ENCODE measurements at regions not wholly inside any gene's neighbourhood (a gene's known extent, or its start where the extent isn't known, plus 50 kb on each side); places are given as distances from the start of the nearest gene placed in this dataset.

DNA sequence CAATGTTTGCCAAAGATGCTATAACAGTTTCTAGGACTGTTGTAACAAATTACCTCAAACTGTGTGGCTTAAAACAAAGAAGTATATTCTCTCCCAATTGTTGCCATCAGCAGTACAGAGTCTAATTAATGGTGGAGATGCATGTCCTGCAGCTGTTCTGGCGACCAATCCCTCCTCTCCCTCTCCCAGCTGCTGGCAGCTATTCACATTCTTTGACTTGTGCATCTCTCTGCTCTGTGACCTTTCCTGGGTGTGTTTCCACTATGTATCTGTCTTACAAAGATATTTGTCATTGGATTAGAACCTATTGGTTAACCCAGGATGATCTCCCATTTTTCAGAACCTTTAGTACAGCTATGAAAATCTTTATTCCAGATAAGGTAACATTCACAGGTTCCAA is 561.7 kb upstream of the POM121L12 start:
- no peak for DNase-seq

GRCh38 chr7:52472006-52472620 is 563.3 kb upstream of the POM121L12 start:
- DNase-seq, result no peak

DNA sequence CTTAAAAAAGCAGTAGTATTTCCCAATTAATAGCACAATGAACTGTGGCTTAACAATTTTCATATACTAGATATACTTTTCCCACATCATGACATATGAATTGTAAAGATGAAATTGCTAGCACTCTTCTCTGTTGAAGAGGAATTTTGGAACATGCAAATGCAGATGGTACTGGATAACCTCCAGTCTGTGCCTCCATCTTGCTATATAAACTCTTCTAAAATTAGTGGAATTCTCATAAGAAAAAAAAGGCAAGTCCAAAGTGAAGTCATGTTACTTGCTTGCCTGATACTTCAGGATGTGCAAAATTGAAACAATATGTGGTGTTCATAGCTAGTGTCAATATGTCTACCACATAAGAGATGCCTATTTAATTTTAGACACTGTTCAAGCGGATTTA is 570.2 kb upstream of the POM121L12 start:
- no peak for DNase-seq

DNA sequence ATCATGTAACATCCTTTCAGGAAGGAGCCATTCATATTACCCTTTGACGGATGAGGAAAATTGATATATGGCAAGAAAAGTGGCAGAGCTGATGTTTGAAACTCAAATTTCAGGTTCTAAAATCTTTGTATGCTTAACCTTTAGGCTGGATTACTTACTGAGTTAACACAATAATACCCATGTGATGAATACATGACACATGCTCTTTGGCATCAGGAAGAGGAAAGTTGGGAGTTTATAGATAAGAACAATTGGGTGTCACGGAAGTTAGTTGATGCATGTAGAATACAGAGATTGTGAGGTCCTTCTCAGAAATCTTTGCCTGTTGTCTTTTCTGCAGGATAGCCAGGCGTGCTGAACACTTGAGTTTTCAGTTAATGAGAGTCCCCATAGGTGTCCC is 572.1 kb upstream of the POM121L12 start:
- DNase-seq, result no peak

DNA sequence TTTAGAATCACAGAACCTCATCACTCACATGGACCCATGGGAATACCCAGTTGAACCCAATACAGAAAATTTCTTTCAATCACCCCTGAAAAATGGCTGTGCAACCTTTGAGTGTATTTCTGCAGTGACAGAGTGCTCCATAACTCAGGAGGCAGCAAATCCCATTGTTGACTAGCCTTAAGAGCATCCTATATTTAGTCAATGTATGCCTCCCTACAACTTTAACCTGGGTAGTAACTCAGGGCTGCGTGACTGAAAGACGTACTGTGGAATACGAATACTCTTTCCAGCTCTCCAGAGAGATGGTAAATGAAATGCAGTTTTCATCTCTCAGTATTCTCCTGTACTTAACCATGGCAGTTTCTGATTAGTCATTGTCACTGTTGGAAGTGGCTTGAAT is 573.0 kb upstream of the POM121L12 start:
- DNase-seq, result no peak

GRCh38 chr7:52455571-52455970 is 579.9 kb upstream of the POM121L12 start:
- DNase-seq, result no peak

- no peak for DNase-seq
Measured at GRCh38 chr7:52450816-52451215, 584.6 kb upstream of the POM121L12 start.

- DNase-seq, result no peak
Measured at GRCh38 chr7:52447581-52448180, 587.8 kb upstream of the POM121L12 start.

DNA sequence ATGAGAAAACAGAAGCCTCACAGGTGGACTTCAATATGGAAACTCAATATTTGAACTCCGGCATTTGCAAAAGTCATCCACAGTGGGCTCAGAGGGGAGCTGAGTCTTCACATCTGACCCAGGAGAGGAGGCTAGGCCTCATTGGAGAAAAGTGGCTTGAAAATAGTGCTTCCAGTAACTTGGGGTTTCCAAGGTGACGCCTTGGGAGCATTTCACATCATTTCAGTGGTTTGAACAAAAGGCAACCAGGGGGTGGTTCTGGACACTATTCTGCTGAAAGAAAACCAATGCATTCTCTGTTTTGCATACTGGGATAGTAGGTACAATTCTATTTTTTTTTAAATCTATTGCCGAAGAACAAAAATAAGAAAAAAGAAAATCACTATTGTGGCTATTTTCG is 599.2 kb upstream of the POM121L12 start:
- no peak for DNase-seq

- no peak for DNase-seq
Measured at GRCh38 chr7:52431082-52431815, 604.2 kb upstream of the POM121L12 start.

- DNase-seq, result no peak
Measured at GRCh38 chr7:52423251-52423650, 612.2 kb upstream of the POM121L12 start.

DNA sequence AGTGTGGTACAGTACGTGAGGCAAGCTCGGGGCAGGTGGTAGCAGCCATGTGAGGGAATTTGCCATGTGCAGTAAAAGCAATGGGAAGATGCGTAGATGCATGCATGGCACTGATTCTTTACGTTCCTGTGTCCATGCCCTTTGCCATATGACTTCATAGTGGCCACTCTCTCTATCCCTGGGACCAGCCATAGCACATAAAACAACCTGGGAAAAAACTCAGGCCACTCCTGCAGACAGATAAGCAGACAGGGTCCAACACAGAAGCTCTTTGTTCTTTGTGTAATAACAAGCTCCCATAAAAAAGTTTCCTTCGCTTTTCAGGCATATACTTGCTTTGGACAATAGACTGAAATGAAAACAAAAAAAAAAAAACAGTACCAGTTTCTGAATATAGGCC is 622.4 kb upstream of the POM121L12 start:
- no peak for DNase-seq

DNA sequence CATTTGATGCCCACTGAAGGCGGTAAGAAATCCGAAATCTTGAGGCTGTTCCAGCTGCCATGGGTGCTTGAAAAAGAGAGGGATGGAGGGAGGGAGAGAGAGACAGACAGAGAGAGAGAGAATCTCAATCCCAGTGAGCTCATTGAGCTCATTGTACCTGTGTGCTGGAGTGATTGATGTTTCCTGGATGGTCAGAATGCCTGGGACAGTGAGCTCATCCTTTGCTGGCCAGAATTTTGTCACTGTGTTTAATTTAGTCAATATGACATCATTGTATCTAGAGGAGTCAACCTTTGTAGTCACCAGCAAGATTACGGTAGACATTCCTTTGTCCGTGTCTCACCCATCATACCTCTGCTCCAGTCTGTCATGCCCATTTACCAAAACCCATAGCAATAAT is 625.4 kb upstream of the POM121L12 start:
- no peak for DNase-seq

DNA sequence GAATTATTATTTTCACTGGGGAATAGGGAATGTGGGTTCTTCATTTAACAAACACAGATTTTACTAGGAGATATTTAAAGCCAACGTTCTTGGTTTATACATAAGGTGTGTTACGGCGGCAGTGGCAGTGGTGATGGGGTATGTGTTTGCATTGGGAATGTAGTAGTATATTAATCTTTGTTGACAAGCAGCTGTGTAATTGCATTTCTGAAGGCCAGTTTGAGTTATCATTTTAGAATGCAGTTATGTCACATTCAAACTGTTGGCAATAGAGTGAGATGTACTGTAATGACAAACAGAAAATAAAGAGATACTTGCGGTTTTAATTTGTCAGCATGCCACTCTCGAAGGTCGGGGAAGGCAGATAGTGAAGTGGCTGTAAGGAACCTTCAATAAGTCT is 628.6 kb upstream of the POM121L12 start:
- DNase-seq, result no peak

DNA sequence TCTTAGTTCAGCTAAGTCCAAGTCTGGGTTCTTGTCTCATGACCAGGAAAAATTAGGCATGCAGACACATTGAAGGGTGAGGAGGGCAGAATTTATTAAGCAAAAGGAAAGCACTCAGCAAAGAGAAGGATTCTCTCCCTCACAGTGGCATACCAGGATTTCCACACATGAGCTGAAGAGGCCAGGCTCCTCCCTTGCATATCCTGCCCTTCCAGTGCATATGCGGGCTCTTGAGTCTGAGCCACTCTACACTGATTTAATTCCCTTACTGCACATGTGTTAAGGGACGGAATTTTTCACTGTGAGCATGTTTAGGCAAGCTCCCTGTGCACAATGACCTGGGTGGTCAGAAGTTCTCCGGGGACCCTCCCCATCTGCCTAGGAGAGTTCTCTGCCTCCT is 652.7 kb upstream of the POM121L12 start:
- no peak for DNase-seq

DNA sequence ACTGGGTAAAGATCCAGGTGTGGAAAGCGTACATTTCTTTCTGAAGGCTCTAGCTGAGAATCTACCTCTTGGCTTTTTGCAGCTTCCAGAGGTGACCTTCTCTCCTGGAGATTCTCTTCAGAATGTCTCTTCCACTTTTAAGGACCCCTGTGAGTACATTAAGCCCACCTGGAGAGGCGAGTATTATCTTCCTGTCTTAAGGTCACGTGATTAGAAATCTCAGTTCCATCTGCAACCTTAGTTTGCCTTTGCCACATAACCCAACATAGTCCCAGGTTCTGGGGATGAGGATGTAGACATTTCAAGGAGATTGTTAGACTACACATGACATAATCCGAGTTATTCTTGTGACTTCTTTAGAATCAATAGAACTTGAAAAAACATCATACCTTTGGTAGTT is 665.5 kb upstream of the POM121L12 start:
- DNase-seq, result no peak

GRCh38 chr7:52365349-52365748 is 670.1 kb upstream of the POM121L12 start:
- DNase-seq, result no peak

- no peak for DNase-seq
Measured at GRCh38 chr7:52362521-52362920, 672.9 kb upstream of the POM121L12 start.

GRCh38 chr7:52360541-52360940 is 674.9 kb upstream of the POM121L12 start:
- no peak for DNase-seq

GRCh38 chr7:52355053-52355452 is 680.4 kb upstream of the POM121L12 start:
- no peak for DNase-seq

DNA sequence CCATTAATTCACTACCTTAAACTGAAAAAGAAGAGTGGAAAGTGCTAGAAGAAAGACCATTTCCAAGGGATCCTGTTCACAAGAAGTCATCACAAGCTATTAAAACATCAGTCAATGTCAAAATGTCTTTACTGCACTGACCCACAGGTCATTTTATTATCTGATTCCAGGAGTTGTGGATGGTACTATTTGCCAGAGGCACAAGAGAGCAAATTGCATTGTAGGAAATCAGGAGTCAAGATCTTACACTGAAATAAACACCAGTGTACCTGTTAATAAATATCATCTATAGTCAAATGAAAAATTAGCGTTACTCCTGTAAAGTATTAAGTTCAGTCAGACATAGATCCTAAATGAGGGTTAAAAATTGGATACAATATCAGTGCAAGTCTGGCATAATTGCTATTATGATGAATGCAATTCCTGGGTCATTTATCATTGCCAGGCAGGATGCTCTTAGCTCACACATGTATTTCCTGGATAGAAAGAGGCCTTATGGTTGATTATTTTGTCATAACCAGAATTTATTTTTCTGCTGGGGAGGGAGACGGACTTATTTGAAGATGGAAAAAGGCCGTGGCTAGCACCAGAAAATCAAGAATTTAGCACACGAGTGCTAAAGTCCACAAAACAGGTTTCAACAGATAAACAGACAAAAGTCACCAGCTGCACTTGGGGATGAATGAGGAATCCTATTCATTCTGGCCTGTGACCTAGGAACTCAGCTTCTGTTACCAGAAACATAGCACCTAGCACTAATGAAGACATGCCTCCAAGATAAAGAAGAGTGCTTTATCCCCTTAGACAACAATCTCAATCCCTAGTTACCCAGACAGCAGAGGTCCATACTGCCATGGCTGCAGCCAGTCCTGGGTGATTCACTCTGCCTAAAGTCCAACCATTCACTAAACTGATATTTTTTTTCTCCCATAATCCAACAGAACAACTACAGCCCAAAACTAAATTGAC is 683.1 kb upstream of the POM121L12 start:
- DNase-seq, result no peak

- DNase-seq, result no peak
Measured at GRCh38 chr7:52344015-52344414, 691.4 kb upstream of the POM121L12 start.

GRCh38 chr7:52340067-52340466 is 695.4 kb upstream of the POM121L12 start:
- DNase-seq, result no peak

All from NCI-H69 (cell line).